ENCODE measurements at regions not wholly inside any gene's neighbourhood (a gene's known extent, or its start where the extent isn't known, plus 50 kb on each side); places are given as distances from the start of the nearest gene placed in this dataset.

GRCh38 chr1:168806952-168807351 is 77.9 kb upstream of the DPT start:
- Mint-ChIP-seq H3K27ac (no peak overlapping the region), H3K4me1 (no peaks in the 10 kb centered on the region), H3K27me3 (peaks cover 40% of the 10 kb centered on the region), H3K36me3 (ENCODE audit: low read depth) (no peaks in the 10 kb centered on the region), H3K4me3 (no peak overlapping the region)
- ATAC-seq (no peak), DNase-seq (no peak)
- no peaks in the 10 kb centered on the region for H3K9me3 ChIP-seq (ENCODE audit: control insufficient read depth, low read length, poor library complexity, severe bottlenecking)

GRCh38 chr1:168811176-168811575 is 82.2 kb upstream of the DPT start:
- no peak overlapping the region for H3K4me3 Mint-ChIP-seq
- peaks cover 2% of the 10 kb centered on the region for H3K36me3 Mint-ChIP-seq (ENCODE audit: low read depth)
- ATAC-seq (no peak), DNase-seq (no peak)
- peaks cover 33% of the 10 kb centered on the region for H3K27me3 Mint-ChIP-seq
- no peak overlapping the region for H3K27ac Mint-ChIP-seq
- H3K9me3 ChIP-seq (ENCODE audit: control insufficient read depth, low read length, poor library complexity, severe bottlenecking), result no peaks in the 10 kb centered on the region
- no peaks in the 10 kb centered on the region for H3K4me1 Mint-ChIP-seq

DNA sequence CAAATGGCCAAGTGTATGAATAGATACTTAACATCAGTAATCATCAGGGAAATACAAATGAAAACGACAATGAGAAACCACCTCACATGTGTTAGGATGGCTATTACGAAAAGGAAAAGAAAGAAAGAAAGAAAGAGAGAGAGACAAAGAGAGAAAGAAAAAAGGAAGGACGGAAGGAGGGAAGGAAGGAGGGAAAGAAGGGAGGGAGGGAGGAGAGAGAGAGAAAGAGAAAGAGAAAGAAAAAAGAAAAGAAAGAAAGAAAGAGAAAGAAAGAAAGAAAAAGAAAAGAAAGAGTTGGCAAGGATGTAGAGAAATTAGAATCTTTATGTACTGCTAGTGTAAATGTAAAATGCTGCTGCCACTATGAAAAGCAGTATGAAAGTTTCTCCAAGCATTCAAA is 90.7 kb upstream of the DPT start:
- Mint-ChIP-seq H3K27me3 (no peaks in the 10 kb centered on the region), H3K4me3 (no peak overlapping the region), H3K27ac (no peak overlapping the region), H3K4me1 (peaks cover 4% of the 10 kb centered on the region), H3K36me3 (ENCODE audit: low read depth) (no peaks in the 10 kb centered on the region)
- no peak for DNase-seq
- H3K9me3 ChIP-seq (ENCODE audit: control insufficient read depth, low read length, poor library complexity, severe bottlenecking), result no peaks in the 10 kb centered on the region
- no peak for ATAC-seq

GRCh38 chr1:168821434-168821833 is 92.4 kb upstream of the DPT start:
- peaks cover 4% of the 10 kb centered on the region for H3K4me1 Mint-ChIP-seq
- no peaks in the 10 kb centered on the region for H3K9me3 ChIP-seq (ENCODE audit: control insufficient read depth, low read length, poor library complexity, severe bottlenecking)
- no peak overlapping the region for H3K27ac Mint-ChIP-seq
- no peak overlapping the region for H3K4me3 Mint-ChIP-seq
- ATAC-seq, result no peak
- no peak for DNase-seq
- H3K27me3 Mint-ChIP-seq, result no peaks in the 10 kb centered on the region
- no peaks in the 10 kb centered on the region for H3K36me3 Mint-ChIP-seq (ENCODE audit: low read depth)

- H3K36me3 Mint-ChIP-seq (ENCODE audit: low read depth), result no peaks in the 10 kb centered on the region
- DNase-seq (no peak), ATAC-seq (no peak)
- peaks cover 4% of the 10 kb centered on the region for H3K4me1 Mint-ChIP-seq
- H3K27ac Mint-ChIP-seq, result no peak overlapping the region
- no peak overlapping the region for H3K4me3 Mint-ChIP-seq
- H3K27me3 Mint-ChIP-seq, result no peaks in the 10 kb centered on the region
- H3K9me3 ChIP-seq (ENCODE audit: control insufficient read depth, low read length, poor library complexity, severe bottlenecking), result no peaks in the 10 kb centered on the region
Observed at GRCh38 chr1:168822911-168823310, 93.9 kb upstream of the DPT start.

GRCh38 chr1:168823988-168824387 is 95.0 kb upstream of the DPT start:
- Mint-ChIP-seq H3K4me3 (no peak overlapping the region), H3K36me3 (ENCODE audit: low read depth) (no peaks in the 10 kb centered on the region), H3K27ac (no peak overlapping the region), H3K27me3 (no peaks in the 10 kb centered on the region), H3K4me1 (peaks cover 4% of the 10 kb centered on the region)
- ATAC-seq (no peak), DNase-seq (no peak)
- no peaks in the 10 kb centered on the region for H3K9me3 ChIP-seq (ENCODE audit: control insufficient read depth, low read length, poor library complexity, severe bottlenecking)

- no peak overlapping the region for H3K4me3 Mint-ChIP-seq
- H3K9me3 ChIP-seq (ENCODE audit: control insufficient read depth, low read length, poor library complexity, severe bottlenecking), result no peaks in the 10 kb centered on the region
- no peaks in the 10 kb centered on the region for H3K36me3 Mint-ChIP-seq (ENCODE audit: low read depth)
- no peak overlapping the region for H3K27ac Mint-ChIP-seq
- ATAC-seq (no peak), DNase-seq (no peak)
- H3K27me3 Mint-ChIP-seq, result no peaks in the 10 kb centered on the region
- peaks cover 4% of the 10 kb centered on the region for H3K4me1 Mint-ChIP-seq
Observed at GRCh38 chr1:168824418-168825065, 95.5 kb upstream of the DPT start.

DNA sequence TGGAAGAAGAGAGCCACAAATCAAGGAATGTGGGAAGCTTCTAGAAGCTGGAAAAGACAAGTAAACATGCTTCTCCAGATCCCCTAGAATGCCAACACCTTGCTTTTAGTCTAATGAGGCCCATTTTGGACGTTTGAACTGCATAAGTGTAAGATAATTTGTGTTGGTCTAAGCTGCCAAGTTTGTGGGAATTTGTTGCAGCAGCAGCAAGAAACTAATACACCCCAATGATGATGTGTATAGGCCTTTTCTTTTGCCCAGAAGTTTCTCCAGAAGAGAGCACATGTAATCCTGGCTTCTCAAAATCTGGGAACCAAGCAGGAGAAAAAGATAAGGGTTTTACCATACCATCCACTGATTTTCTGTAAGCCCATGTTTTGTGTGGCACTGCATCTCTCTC is 96.1 kb upstream of the DPT start:
- ATAC-seq (no peak), DNase-seq (no peak)
- no peak overlapping the region for H3K27ac Mint-ChIP-seq
- no peaks in the 10 kb centered on the region for H3K9me3 ChIP-seq (ENCODE audit: control insufficient read depth, low read length, poor library complexity, severe bottlenecking)
- H3K36me3 Mint-ChIP-seq (ENCODE audit: low read depth), result no peaks in the 10 kb centered on the region
- H3K4me3 Mint-ChIP-seq, result no peak overlapping the region
- H3K27me3 Mint-ChIP-seq, result no peaks in the 10 kb centered on the region
- H3K4me1 Mint-ChIP-seq, result peaks cover 4% of the 10 kb centered on the region

GRCh38 chr1:168825820-168826219 is 96.8 kb upstream of the DPT start:
- H3K27ac Mint-ChIP-seq, result no peak overlapping the region
- no peaks in the 10 kb centered on the region for H3K27me3 Mint-ChIP-seq
- H3K36me3 Mint-ChIP-seq (ENCODE audit: low read depth), result no peaks in the 10 kb centered on the region
- ATAC-seq (no peak), DNase-seq (no peak)
- H3K9me3 ChIP-seq (ENCODE audit: control insufficient read depth, low read length, poor library complexity, severe bottlenecking), result no peaks in the 10 kb centered on the region
- H3K4me1 Mint-ChIP-seq, result peaks cover 4% of the 10 kb centered on the region
- no peak overlapping the region for H3K4me3 Mint-ChIP-seq

DNA sequence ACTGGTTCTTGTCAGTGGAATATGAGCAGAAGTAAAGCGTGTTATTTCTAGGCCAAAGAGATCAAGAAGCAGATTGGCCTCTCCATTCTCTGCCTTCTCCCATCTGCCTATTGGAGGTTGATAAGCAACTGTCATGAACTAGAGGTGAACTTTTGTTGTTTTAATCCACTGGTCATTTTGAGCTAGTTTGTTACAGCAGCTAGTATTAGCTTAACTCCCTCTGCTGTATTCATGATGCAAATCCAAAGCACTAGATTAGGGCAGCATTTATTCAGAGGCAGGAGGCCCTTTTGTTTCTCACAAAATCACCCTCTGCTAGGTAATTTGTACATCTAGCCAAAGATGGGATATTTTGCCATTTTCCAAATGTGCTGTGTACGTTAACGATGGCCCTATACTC is 97.3 kb upstream of the DPT start:
- DNase-seq (no peak), ATAC-seq (no peak)
- H3K4me3 Mint-ChIP-seq, result no peak overlapping the region
- H3K27me3 Mint-ChIP-seq, result no peaks in the 10 kb centered on the region
- H3K27ac Mint-ChIP-seq, result no peak overlapping the region
- peaks cover under 1% of the 10 kb centered on the region for H3K36me3 Mint-ChIP-seq (ENCODE audit: low read depth)
- H3K9me3 ChIP-seq (ENCODE audit: control insufficient read depth, low read length, poor library complexity, severe bottlenecking), result no peaks in the 10 kb centered on the region
- H3K4me1 Mint-ChIP-seq, result peaks cover 4% of the 10 kb centered on the region

DNA sequence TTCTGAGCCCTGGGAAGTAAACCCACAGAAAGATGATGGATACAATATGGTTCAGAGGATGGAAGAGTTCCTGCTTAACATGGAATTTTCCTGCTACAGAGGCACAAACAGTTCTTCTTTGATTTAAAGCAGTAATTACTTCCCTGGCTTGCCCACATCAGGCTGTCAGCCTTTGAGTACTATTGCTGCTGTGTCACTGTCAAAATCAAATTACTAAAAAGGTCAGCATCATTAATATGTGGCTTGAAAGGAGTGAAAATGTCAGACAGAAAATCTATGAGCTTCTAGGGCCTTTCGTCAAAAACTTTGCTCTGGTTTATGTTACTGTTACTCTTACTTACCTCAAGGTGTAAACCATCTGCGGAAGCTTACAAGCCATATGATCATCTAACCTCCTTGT is 98.6 kb upstream of the DPT start:
- H3K9me3 ChIP-seq (ENCODE audit: control insufficient read depth, low read length, poor library complexity, severe bottlenecking), result no peaks in the 10 kb centered on the region
- Mint-ChIP-seq H3K36me3 (ENCODE audit: low read depth) (peaks cover 3% of the 10 kb centered on the region), H3K27me3 (no peaks in the 10 kb centered on the region), H3K4me1 (no peaks in the 10 kb centered on the region), H3K27ac (no peak overlapping the region), H3K4me3 (no peak overlapping the region)
- ATAC-seq (no peak), DNase-seq (no peak)

- Mint-ChIP-seq H3K27ac (no peak overlapping the region), H3K27me3 (no peaks in the 10 kb centered on the region), H3K4me3 (no peak overlapping the region), H3K36me3 (ENCODE audit: low read depth) (peaks cover 3% of the 10 kb centered on the region), H3K4me1 (peaks cover 9% of the 10 kb centered on the region)
- H3K9me3 ChIP-seq (ENCODE audit: control insufficient read depth, low read length, poor library complexity, severe bottlenecking), result no peaks in the 10 kb centered on the region
- ATAC-seq (no peak), DNase-seq (no peak)
Observed at GRCh38 chr1:168829876-168830275, 100.9 kb upstream of the DPT start.

DNA sequence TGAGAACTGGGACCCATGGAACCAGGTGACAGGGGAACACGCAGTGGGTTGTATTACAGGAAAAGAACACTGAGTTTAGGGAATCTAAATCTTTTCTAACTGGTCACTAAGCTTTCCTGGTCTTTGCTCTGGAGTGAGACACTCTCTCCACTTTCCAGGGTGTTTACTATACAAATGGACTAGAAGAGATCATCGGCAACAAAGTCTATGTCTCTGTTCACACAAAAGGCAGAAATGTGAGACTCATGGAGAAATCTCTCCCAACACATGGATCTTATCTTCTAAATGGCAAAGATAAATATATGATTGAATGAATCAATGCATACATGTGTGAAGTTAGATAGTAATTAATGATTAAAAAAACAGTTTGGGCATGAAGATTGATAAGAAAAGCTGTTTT is 101.6 kb upstream of the DPT start:
- no peak for DNase-seq
- no peak overlapping the region for H3K4me3 Mint-ChIP-seq
- H3K9me3 ChIP-seq (ENCODE audit: control insufficient read depth, low read length, poor library complexity, severe bottlenecking), result no peaks in the 10 kb centered on the region
- H3K27me3 Mint-ChIP-seq, result no peaks in the 10 kb centered on the region
- no peak for ATAC-seq
- H3K4me1 Mint-ChIP-seq, result peaks cover 9% of the 10 kb centered on the region
- peaks cover 3% of the 10 kb centered on the region for H3K36me3 Mint-ChIP-seq (ENCODE audit: low read depth)
- H3K27ac Mint-ChIP-seq, result no peak overlapping the region

- DNase-seq, result no peak
- Mint-ChIP-seq H3K4me3 (no peak overlapping the region), H3K36me3 (ENCODE audit: low read depth) (peaks cover 3% of the 10 kb centered on the region), H3K27ac (no peak overlapping the region), H3K4me1 (peaks cover 9% of the 10 kb centered on the region), H3K27me3 (no peaks in the 10 kb centered on the region)
- ATAC-seq, result no peak
- H3K9me3 ChIP-seq (ENCODE audit: control insufficient read depth, low read length, poor library complexity, severe bottlenecking), result no peaks in the 10 kb centered on the region
Observed at GRCh38 chr1:168832661-168833060, 103.7 kb upstream of the DPT start.
